HFFc6 (cell line): ENCODE measurements at regions not wholly inside any gene's neighbourhood (a gene's known extent, or its start where the extent isn't known, plus 50 kb on each side); places are given as distances from the start of the nearest gene placed in this dataset.

ENCODE experiments used
- DNase-seq: peaks from one replicate; pipeline ENCODE4 v3.0.0-alpha.2; 2018
- H3K27ac Mint-ChIP-seq: 2 replicates; pipeline ENCODE4 v1.8.0; 2020; ENCODE audit warnings: mild to moderate bottlenecking, mixed read lengths
- H3K27me3 Mint-ChIP-seq: 2 replicates; pipeline ENCODE4 v1.8.0; 2021; ENCODE audit warnings: mild to moderate bottlenecking, moderate library complexity, mixed read lengths; ENCODE audit not compliant: insufficient read depth
- H3K36me3 Mint-ChIP-seq: 2 replicates; pipeline ENCODE4 v1.8.0; 2021; ENCODE audit warnings: low read depth, mixed read lengths
- H3K4me1 Mint-ChIP-seq: 2 replicates; pipeline ENCODE4 v1.8.0; 2020; ENCODE audit warnings: low read depth, mixed read lengths
- H3K4me3 Mint-ChIP-seq: 2 replicates; pipeline ENCODE4 v1.8.0; 2020; ENCODE audit warnings: mild to moderate bottlenecking, moderate library complexity, mixed read lengths
- H3K9me3 Mint-ChIP-seq: 2 replicates; pipeline ENCODE4 v1.8.0; 2020; ENCODE audit warnings: mild to moderate bottlenecking, mixed read lengths
- CTCF ChIP-seq: fragments of 200-600 bp; sonication (generic); IDR thresholded peaks from 2 replicates; pipeline ENCODE4 v1.5.0; 2021; ENCODE audit warnings: antibody characterized with exemption, mild to moderate bottlenecking

- no peak for TF ChIP-seq CTCF
- H3K27me3 Mint-ChIP-seq = no peaks in the 10 kb centered on the region; the same call in 1 of the 2 replicates
- H3K9me3 Mint-ChIP-seq = no peaks in the 10 kb centered on the region
Measured at GRCh38 chr5:169499990-169500505, 83.5 kb upstream of the SPDL1 start.

GRCh38 chr5:169496878-169497277, 86.7 kb upstream of the SPDL1 start:
- Mint-ChIP-seq H3K4me1 (no peaks in the 10 kb centered on the region), H3K27me3 (peaks cover 1% of the 10 kb centered on the region), H3K36me3 (no peaks in the 10 kb centered on the region), H3K9me3 (no peaks in the 10 kb centered on the region), H3K27ac (no peak overlapping the region), H3K4me3 (no peak overlapping the region)
- no peak for TF ChIP-seq CTCF
- no peak for DNase-seq

More at GRCh38 chr5:169499990-169500505, 83.5 kb upstream of the SPDL1 start:
- Mint-ChIP-seq H3K4me3 (no peak overlapping the region), H3K27ac (no peak overlapping the region), H3K4me1 (no peaks in the 10 kb centered on the region), H3K36me3 (no peaks in the 10 kb centered on the region)
- DNase-seq = no peak

GRCh38 chr5:169494941-169495548, 88.5 kb upstream of the SPDL1 start:
- Mint-ChIP-seq H3K4me1 (no peaks in the 10 kb centered on the region), H3K27me3 (peaks cover 1% of the 10 kb centered on the region), H3K4me3 (no peak overlapping the region), H3K9me3 (no peaks in the 10 kb centered on the region), H3K27ac (no peak overlapping the region), H3K36me3 (no peaks in the 10 kb centered on the region)
- TF ChIP-seq CTCF = no peak
- no peak for DNase-seq

GRCh38 chr5:169494383-169494935, 89.1 kb upstream of the SPDL1 start:
- H3K36me3 Mint-ChIP-seq = no peaks in the 10 kb centered on the region
- H3K4me1 Mint-ChIP-seq = no peaks in the 10 kb centered on the region
- no peak for DNase-seq
- TF ChIP-seq CTCF = no peak
- H3K9me3 Mint-ChIP-seq = no peaks in the 10 kb centered on the region
- peaks cover 1% of the 10 kb centered on the region for H3K27me3 Mint-ChIP-seq
- H3K4me3 Mint-ChIP-seq = no peak overlapping the region
- H3K27ac Mint-ChIP-seq = no peak overlapping the region

GRCh38 chr5:169474226-169474625, 109.3 kb upstream of the SPDL1 start:
- Mint-ChIP-seq H3K36me3 (no peaks in the 10 kb centered on the region), H3K4me3 (no peak overlapping the region), H3K27ac (no peak overlapping the region), H3K27me3 (peaks cover 8% of the 10 kb centered on the region), H3K9me3 (no peaks in the 10 kb centered on the region), H3K4me1 (no peaks in the 10 kb centered on the region)
- no peak for TF ChIP-seq CTCF
- DNase-seq = no peak
